Mesenchymal stem cell (in vitro differentiated cells and primary cell): ENCODE measurements at regions not wholly inside any gene's neighbourhood (a gene's known extent, or its start where the extent isn't known, plus 50 kb on each side); places are given as distances from the start of the nearest gene placed in this dataset.

ENCODE experiments used
- DNase-seq: peaks from one replicate; pipeline ENCODE4 v3.0.0-alpha.2; 2013
- H2AFZ ChIP-seq: one replicate; pipeline ENCODE4 v1.6.1; 2013; ENCODE audit warnings: low read depth, mild to moderate bottlenecking, control low read depth, inconsistent platforms, low read length, moderate library complexity
- H2AK5ac ChIP-seq: 2 replicates; pipeline ENCODE4 v1.6.1; 2013; ENCODE audit warnings: low read length, moderate library complexity, mild to moderate bottlenecking, inconsistent platforms; ENCODE audit not compliant: severe bottlenecking
- H2BK120ac ChIP-seq: one replicate; pipeline ENCODE4 v1.6.1; 2013; ENCODE audit warnings: low read depth, mild to moderate bottlenecking, inconsistent platforms, low read length, moderate library complexity
- H2BK12ac ChIP-seq, 2 experiments: one replicate each; pipeline ENCODE4 v1.6.1; 2013; ENCODE audit warnings: inconsistent platforms in 2 of 2, low read length in 2 of 2, mild to moderate bottlenecking in 2 of 2, moderate library complexity in 2 of 2, control low read depth in 1 of 2
- H2BK15ac ChIP-seq: one replicate; pipeline ENCODE4 v1.6.1; 2013; ENCODE audit warnings: mild to moderate bottlenecking, low read depth, inconsistent platforms; ENCODE audit not compliant: poor library complexity, severe bottlenecking
- H2BK5ac ChIP-seq: 2 replicates; pipeline ENCODE4 v1.6.1; 2013; ENCODE audit warnings: low read depth, mild to moderate bottlenecking, low read length, control low read depth, inconsistent platforms; ENCODE audit not compliant: poor library complexity, severe bottlenecking
- H3K14ac ChIP-seq, 2 experiments: one replicate each; pipeline ENCODE4 v1.6.1; 2013; ENCODE audit warnings: inconsistent platforms in 2 of 2, low read length in 2 of 2, control low read depth in 1 of 2, mild to moderate bottlenecking in 1 of 2, moderate library complexity in 1 of 2
- H3K18ac ChIP-seq, 2 experiments: one replicate each; pipeline ENCODE4 v1.6.1; 2013; ENCODE audit warnings: inconsistent platforms in 2 of 2, low read length in 2 of 2, control low read depth in 1 of 2, low read depth in 1 of 2, mild to moderate bottlenecking in 1 of 2
- H3K23ac ChIP-seq, 2 experiments: one replicate each; pipeline ENCODE4 v1.6.1; 2013; ENCODE audit warnings: inconsistent platforms in 2 of 2, low read length in 2 of 2, mild to moderate bottlenecking in 2 of 2, moderate library complexity in 2 of 2, control low read depth in 1 of 2
- H3K27ac ChIP-seq: 2 replicates; pipeline ENCODE4 v1.5.1; 2013; ENCODE audit warnings: mild to moderate bottlenecking, moderate library complexity, low read length, control low read depth, inconsistent platforms; ENCODE audit not compliant: poor library complexity, severe bottlenecking
- H3K27me3 ChIP-seq, 2 experiments: 2 replicates each; pipeline versions ENCODE4 v1.6.1 to v1.7.0; 2013; ENCODE audit warnings: low read length in 2 of 2, mild to moderate bottlenecking in 2 of 2, moderate library complexity in 2 of 2, control low read depth in 1 of 2, inconsistent platforms in 1 of 2; ENCODE audit not compliant: control insufficient read depth in 1 of 2, insufficient read depth in 1 of 2
- H3K36me3 ChIP-seq, 2 experiments: 2 replicates each; pipeline versions ENCODE4 v1.6.1 to v1.7.0; 2013; ENCODE audit warnings: low read length in 2 of 2, control low read depth in 1 of 2, inconsistent platforms in 1 of 2, low read depth in 1 of 2, mild to moderate bottlenecking in 1 of 2; ENCODE audit not compliant: insufficient read depth in 2 of 2, control insufficient read depth in 1 of 2
- H3K4ac ChIP-seq, 2 experiments: one replicate each; pipeline ENCODE4 v1.6.1; 2013; ENCODE audit warnings: inconsistent platforms in 2 of 2, low read length in 2 of 2, mild to moderate bottlenecking in 2 of 2, moderate library complexity in 2 of 2, control low read depth in 1 of 2, low read depth in 1 of 2
- H3K4me1 ChIP-seq: 2 replicates; pipeline ENCODE4 v1.6.1; 2013; ENCODE audit warnings: low read depth, low read length, control low read depth; ENCODE audit not compliant: control insufficient read depth, insufficient read depth
- H3K4me2 ChIP-seq: 2 replicates; pipeline ENCODE4 v1.6.1; 2013; ENCODE audit warnings: low read length, mild to moderate bottlenecking, inconsistent platforms; ENCODE audit not compliant: poor library complexity, severe bottlenecking
- H3K4me3 ChIP-seq, 2 experiments: 2 replicates each; pipeline versions ENCODE4 v1.5.1 to v1.7.0; 2013; ENCODE audit warnings: low read length in 2 of 2, mild to moderate bottlenecking in 2 of 2, control low read depth in 1 of 2, low read depth in 1 of 2; ENCODE audit not compliant: insufficient read depth in 1 of 2
- H3K79me1 ChIP-seq: replicated peaks from 2 replicates; pipeline ENCODE4 v1.6.1; 2013; ENCODE audit warnings: mild to moderate bottlenecking, control low read depth, low read length, inconsistent platforms; ENCODE audit not compliant: poor library complexity, severe bottlenecking
- H3K9ac ChIP-seq: 2 replicates; pipeline ENCODE4 v1.7.0; 2013; ENCODE audit warnings: mild to moderate bottlenecking, low read length, moderate library complexity
- H3K9me3 ChIP-seq: 2 replicates; pipeline ENCODE4 v1.7.0; 2013; ENCODE audit warnings: mild to moderate bottlenecking, low read length; ENCODE audit not compliant: control insufficient read depth
- H4K8ac ChIP-seq: one replicate; pipeline ENCODE4 v1.6.1; 2013; ENCODE audit warnings: inconsistent platforms, mild to moderate bottlenecking, low read length, moderate library complexity
- H4K91ac ChIP-seq: one replicate; pipeline ENCODE4 v1.6.1; 2013; ENCODE audit warnings: mild to moderate bottlenecking, low read length, inconsistent platforms
- WGBS: methylation state at CpG from one replicate; pipeline ENCODE4 v1.1.7; 2013; ENCODE audit warnings: mixed read lengths; 5-methylcytosine and 5-hydroxymethylcytosine counted together

GRCh38 chr13:34064456-34065205, 246.7 kb downstream of the RFC3 start:
- no peak for DNase-seq
- H3K4me2 ChIP-seq, result no peak overlapping the region
- H3K23ac ChIP-seq, result no peak overlapping the region
- H3K9ac ChIP-seq, result no peak overlapping the region
- no peak overlapping the region for H3K4ac ChIP-seq
- H3K4me1 ChIP-seq, result no peaks in the 10 kb centered on the region
- H3K14ac ChIP-seq, result no peak overlapping the region
- no peak overlapping the region for H2AK5ac ChIP-seq
- no peak overlapping the region for H4K91ac ChIP-seq
- H2BK15ac ChIP-seq, result no peak overlapping the region
- no peak overlapping the region for H3K18ac ChIP-seq
- H2BK12ac ChIP-seq, result no peak overlapping the region
- no peak overlapping the region for H2AFZ ChIP-seq
- peaks cover 0 to 4% of the 10 kb centered on the region in 2 experiments for H3K27me3 ChIP-seq
- no peaks in the 10 kb centered on the region for H3K9me3 ChIP-seq
- no peak overlapping the region for H3K4me3 ChIP-seq
- no peak overlapping the region for H2BK120ac ChIP-seq
- H3K36me3 ChIP-seq, result no peaks in the 10 kb centered on the region
- H4K8ac ChIP-seq, result no peak overlapping the region
- whole genome bisulfite sequencing, result 98% methylated on average over 2 of the region's 2 CpGs
- no peaks in the 10 kb centered on the region for H3K79me1 ChIP-seq
- H2BK5ac ChIP-seq, result no peak overlapping the region
- no peak overlapping the region for H3K27ac ChIP-seq

- H3K79me1 ChIP-seq, result no peaks in the 10 kb centered on the region
- no peak overlapping the region for H3K18ac ChIP-seq
- 100% methylated on average over 1 of the region's 2 CpGs for WGBS
Observed at GRCh38 chr13:34065928-34066327, 248.0 kb downstream of the RFC3 start.

GRCh38 chr13:34066344-34066743, 248.4 kb downstream of the RFC3 start:
- WGBS, result 80% methylated on average over 1 of the region's 1 CpG
- H2BK5ac ChIP-seq, result no peak overlapping the region

More at GRCh38 chr13:34065928-34066327, 248.0 kb downstream of the RFC3 start:
- DNase-seq, result no peak
- no peaks in the 10 kb centered on the region for H3K36me3 ChIP-seq
- H2AK5ac ChIP-seq, result no peak overlapping the region
- H3K27ac ChIP-seq, result no peak overlapping the region
- H2BK5ac ChIP-seq, result no peak overlapping the region
- no peak overlapping the region for H3K4me2 ChIP-seq
- H2BK15ac ChIP-seq, result no peak overlapping the region
- H3K27me3 ChIP-seq, result peaks cover 0 to 4% of the 10 kb centered on the region in 2 experiments
- H3K4me1 ChIP-seq, result no peaks in the 10 kb centered on the region
- H2BK120ac ChIP-seq, result no peak overlapping the region
- no peak overlapping the region for H2AFZ ChIP-seq
- no peak overlapping the region for H3K4ac ChIP-seq
- no peak overlapping the region for H3K23ac ChIP-seq
- H3K9ac ChIP-seq, result no peak overlapping the region
- H4K91ac ChIP-seq, result no peak overlapping the region
- no peak overlapping the region for H4K8ac ChIP-seq
- no peaks in the 10 kb centered on the region for H3K9me3 ChIP-seq
- H3K4me3 ChIP-seq, result no peak overlapping the region
- no peak overlapping the region for H3K14ac ChIP-seq
- no peak overlapping the region for H2BK12ac ChIP-seq

GRCh38 chr13:34070006-34070405, 252.1 kb downstream of the RFC3 start:
- Histone ChIP-seq H2AFZ (no peak overlapping the region), H4K91ac (no peak overlapping the region), H3K27ac (no peak overlapping the region), H3K4ac (no peak overlapping the region), H3K9ac (no peak overlapping the region), H4K8ac (no peak overlapping the region), H3K4me2 (no peak overlapping the region), H2BK120ac (no peak overlapping the region), H3K4me3 (no peak overlapping the region), H2BK5ac (no peak overlapping the region), H3K23ac (no peak overlapping the region), H2BK15ac (no peak overlapping the region), H3K27me3 (no peaks in the 10 kb centered on the region), H3K79me1 (no peaks in the 10 kb centered on the region), H3K9me3 (no peaks in the 10 kb centered on the region), H3K36me3 (no peaks in the 10 kb centered on the region), H3K14ac (no peak overlapping the region), H2BK12ac (no peak overlapping the region), H3K4me1 (no peaks in the 10 kb centered on the region), H2AK5ac (no peak overlapping the region), H3K18ac (no peak overlapping the region)
- DNase-seq, result no peak

More at GRCh38 chr13:34066344-34066743, 248.4 kb downstream of the RFC3 start:
- Histone ChIP-seq H3K9ac (no peak overlapping the region), H4K8ac (no peak overlapping the region), H2BK12ac (no peak overlapping the region), H3K36me3 (no peaks in the 10 kb centered on the region), H3K4me2 (no peak overlapping the region), H3K79me1 (no peaks in the 10 kb centered on the region), H2AFZ (no peak overlapping the region), H3K4me3 (no peak overlapping the region), H3K14ac (no peak overlapping the region), H3K18ac (no peak overlapping the region), H3K27ac (no peak overlapping the region), H3K27me3 (peaks cover 0 to 4% of the 10 kb centered on the region in 2 experiments), H2AK5ac (no peak overlapping the region), H2BK15ac (no peak overlapping the region), H3K9me3 (no peaks in the 10 kb centered on the region), H3K4ac (no peak overlapping the region), H3K23ac (no peak overlapping the region), H3K4me1 (no peaks in the 10 kb centered on the region), H2BK120ac (no peak overlapping the region), H4K91ac (no peak overlapping the region)
- DNase-seq, result no peak
